GM23248 (cell line): ENCODE measurements at regions not wholly inside any gene's neighbourhood (a gene's known extent, or its start where the extent isn't known, plus 50 kb on each side); places are given as distances from the start of the nearest gene placed in this dataset.
A peak's percentile ranks its signal among the peaks of the same experiment; 100 is the strongest.

Experiments used
- DNase-seq: peaks from one replicate; pipeline ENCODE4 v3.0.0-alpha.2; 2015
- H2AFZ ChIP-seq: fragments of 200-600 bp; sonication (generic); 2 replicates; pipeline ENCODE4 v1.6.1; 2016; ENCODE audit warnings: antibody characterized with exemption
- H3F3A ChIP-seq: fragments of 200-600 bp; sonication (generic); 2 replicates; pipeline ENCODE4 v1.6.1; 2016; ENCODE audit warnings: mild to moderate bottlenecking, antibody characterized with exemption, mixed run types; ENCODE audit not compliant: insufficient read depth
- H3K27ac ChIP-seq: fragments of 200-600 bp; sonication (generic); 2 replicates; pipeline ENCODE4 v1.5.1; 2016; ENCODE audit warnings: mild to moderate bottlenecking
- H3K27me3 ChIP-seq: fragments of 200-600 bp; sonication (generic); replicated peaks from 2 replicates; pipeline ENCODE4 v1.6.1; 2016; ENCODE audit warnings: mild to moderate bottlenecking; ENCODE audit not compliant: insufficient read depth
- H3K36me3 ChIP-seq: fragments of 200-600 bp; sonication (generic); 2 replicates; pipeline ENCODE4 v1.6.1; 2016; ENCODE audit warnings: low read depth, mild to moderate bottlenecking
- H3K4me1 ChIP-seq: fragments of 200-600 bp; sonication (generic); 2 replicates; pipeline ENCODE4 v1.6.1; 2016; ENCODE audit warnings: mild to moderate bottlenecking; ENCODE audit not compliant: insufficient read depth
- H3K4me2 ChIP-seq: fragments of 200-600 bp; sonication (generic); one replicate; pipeline ENCODE4 v1.6.1; 2016; ENCODE audit warnings: mild to moderate bottlenecking; ENCODE audit not compliant: unreplicated experiment
- H3K4me3 ChIP-seq: fragments of 200-600 bp; sonication (generic); 2 replicates; pipeline ENCODE4 v1.5.1; 2016; ENCODE audit warnings: mild to moderate bottlenecking
- H3K79me2 ChIP-seq: fragments of 200-600 bp; sonication (generic); 2 replicates; pipeline ENCODE4 v1.6.1; 2016; ENCODE audit warnings: mild to moderate bottlenecking; ENCODE audit not compliant: insufficient read depth
- H3K9ac ChIP-seq: fragments of 200-600 bp; sonication (generic); 2 replicates; pipeline ENCODE4 v1.6.1; 2016; ENCODE audit warnings: mild to moderate bottlenecking
- H3K9me2 ChIP-seq: fragments of 200-600 bp; sonication (generic); 2 replicates; pipeline ENCODE4 v1.6.1; 2016; ENCODE audit warnings: mixed run types, mild to moderate bottlenecking, moderate library complexity; ENCODE audit not compliant: insufficient read depth
- H3K9me3 ChIP-seq: fragments of 200-600 bp; sonication (generic); one replicate; pipeline ENCODE4 v1.6.1; 2017; ENCODE audit warnings: low read depth
- H4K20me1 ChIP-seq: fragments of 200-600 bp; sonication (generic); 2 replicates; pipeline ENCODE4 v1.6.0; 2016; ENCODE audit not compliant: insufficient read depth
- EZH2 ChIP-seq: fragments of 200-600 bp; sonication (generic); IDR thresholded peaks from 2 replicates; pipeline ENCODE4 v1.6.1; 2018; ENCODE audit warnings: antibody characterized with exemption, mild to moderate bottlenecking; ENCODE audit not compliant: insufficient read depth, poor library complexity, severe bottlenecking
- EZH2phosphoT487 ChIP-seq: fragments of 200-600 bp; sonication (generic); IDR thresholded peaks from 2 replicates; pipeline ENCODE4 v1.6.1; 2018; ENCODE audit warnings: antibody characterized with exemption, moderate library complexity, mild to moderate bottlenecking, low read depth; ENCODE audit not compliant: insufficient read depth
- WGBS, 2 experiments: methylation state at CpG; one replicate each; pipeline ENCODE4 v1.1.6; 2015 to 2017; ENCODE audit warnings: low lambda C conversion rate in 2 of 2, low coverage in 1 of 2; ENCODE audit errors: missing lambda C conversion rate in 2 of 2; 5-methylcytosine and 5-hydroxymethylcytosine counted together
- in situ Hi-C: fragments of 300-500 bp; cut with MboI; formaldehyde crosslinking; loops from 2 replicates; pipeline ENCODE4 v1.15.0; 2020

DNA sequence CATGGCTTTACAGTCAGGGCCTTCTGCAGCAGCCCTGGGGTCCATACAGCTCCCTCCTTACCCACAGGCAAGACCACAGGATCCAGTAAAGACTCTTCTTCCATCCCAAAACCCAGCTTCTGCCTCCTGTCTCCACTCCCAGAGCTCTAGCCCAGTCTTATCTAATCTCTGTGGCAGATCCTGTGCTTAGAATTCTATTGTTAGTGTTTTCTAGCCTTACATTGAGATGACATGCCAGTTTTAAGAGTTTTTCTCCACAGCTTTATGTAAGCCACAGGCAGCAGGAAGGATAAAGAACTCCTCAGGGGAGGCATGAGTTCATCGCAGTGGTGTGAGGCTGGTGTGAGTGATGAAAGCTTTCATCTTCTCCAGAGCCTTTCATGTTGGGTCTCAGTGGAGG lies 129.1 kb downstream of the RCHY1 start:
- no peak for DNase-seq
- no peaks in the 10 kb centered on the region for H3K79me2 ChIP-seq
- in situ Hi-C loops: no loop called here
- no peaks in the 10 kb centered on the region for H4K20me1 ChIP-seq
- H3K4me3 ChIP-seq: no peak overlapping the region
- no peaks in the 10 kb centered on the region for H3K9me2 ChIP-seq
- H3K9ac ChIP-seq: no peak overlapping the region
- H3K27ac ChIP-seq: no peak overlapping the region
- H2AFZ ChIP-seq: no peak overlapping the region
- H3K36me3 ChIP-seq: no peaks in the 10 kb centered on the region
- 7 to 22% methylated on average over 1 of the region's 1 CpG for WGBS, 2 experiments
- H3K9me3 ChIP-seq: no peaks in the 10 kb centered on the region
- TF ChIP-seq EZH2 (no peak), EZH2phosphoT487 (no peak)
- no peak overlapping the region for H3K4me2 ChIP-seq
- no peaks in the 10 kb centered on the region for H3F3A ChIP-seq
- H3K4me1 ChIP-seq: no peaks in the 10 kb centered on the region
- H3K27me3 ChIP-seq: no peaks in the 10 kb centered on the region

DNA sequence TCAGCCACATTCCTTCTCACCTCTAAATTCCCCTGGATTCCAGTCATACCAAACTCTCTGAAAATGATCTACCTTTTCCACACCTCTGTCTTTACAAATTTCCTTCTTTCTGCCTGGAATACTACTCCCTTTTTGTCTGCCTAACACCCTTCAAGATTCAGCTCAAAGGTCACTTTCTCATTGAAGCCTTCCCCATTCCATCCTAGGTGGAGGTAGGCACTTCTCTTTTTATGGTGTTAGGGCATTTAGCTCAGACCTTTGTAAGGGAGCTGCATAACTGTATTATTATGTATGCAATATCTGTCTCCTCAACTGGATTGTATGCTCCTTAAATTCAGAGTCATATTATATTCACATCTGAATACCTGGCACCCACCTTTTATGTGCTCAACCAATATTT lies 137.7 kb downstream of the RCHY1 start:
- Histone ChIP-seq H3K27me3 (no peaks in the 10 kb centered on the region), H3K9me3 (no peaks in the 10 kb centered on the region), H3K79me2 (no peaks in the 10 kb centered on the region), H3K27ac (no peak overlapping the region), H3F3A (no peaks in the 10 kb centered on the region), H4K20me1 (no peaks in the 10 kb centered on the region), H3K9ac (no peak overlapping the region), H3K4me3 (no peak overlapping the region), H3K4me2 (no peak overlapping the region), H3K36me3 (no peaks in the 10 kb centered on the region), H3K4me1 (no peaks in the 10 kb centered on the region), H2AFZ (no peak overlapping the region), H3K9me2 (no peaks in the 10 kb centered on the region)
- TF ChIP-seq EZH2 (no peak), EZH2phosphoT487 (no peak)
- in situ Hi-C loops: no loop called here
- DNase-seq: no peak

DNA sequence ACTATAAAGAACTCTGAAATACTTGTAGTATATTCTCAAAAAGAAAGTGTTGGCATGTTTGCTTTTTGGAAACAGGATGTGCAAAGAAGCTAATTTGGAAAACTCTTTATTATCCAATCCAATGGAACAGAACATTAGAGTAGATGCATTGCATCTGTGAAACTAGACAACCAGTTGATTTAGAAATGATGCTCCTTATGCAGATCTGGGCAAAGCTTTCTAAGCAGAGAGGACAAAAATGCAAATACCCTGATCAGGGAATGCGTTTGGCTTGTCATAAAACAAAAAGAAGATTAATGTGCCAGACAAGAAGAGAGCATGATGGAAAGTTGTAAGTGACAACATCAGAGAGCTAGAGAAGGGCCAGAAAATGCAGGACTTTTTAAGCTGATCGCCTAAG lies 142.3 kb downstream of the RCHY1 start:
- H3K4me1 ChIP-seq: no peaks in the 10 kb centered on the region
- DNase-seq: no peak
- TF ChIP-seq EZH2phosphoT487 (no peak), EZH2 (no peak)
- no peak overlapping the region for H3K4me3 ChIP-seq
- no peaks in the 10 kb centered on the region for H3K79me2 ChIP-seq
- in situ Hi-C loops: no loop called here
- 10 to 13% methylated on average over 2 of the region's 2 CpGs for WGBS, 2 experiments
- H3F3A ChIP-seq: no peaks in the 10 kb centered on the region
- H2AFZ ChIP-seq: no peak overlapping the region
- no peak overlapping the region for H3K4me2 ChIP-seq
- H3K27ac ChIP-seq: no peak overlapping the region
- H3K9me3 ChIP-seq: no peaks in the 10 kb centered on the region
- no peaks in the 10 kb centered on the region for H3K9me2 ChIP-seq
- H3K27me3 ChIP-seq: no peaks in the 10 kb centered on the region
- no peaks in the 10 kb centered on the region for H3K36me3 ChIP-seq
- H4K20me1 ChIP-seq: no peaks in the 10 kb centered on the region
- H3K9ac ChIP-seq: no peak overlapping the region

DNA sequence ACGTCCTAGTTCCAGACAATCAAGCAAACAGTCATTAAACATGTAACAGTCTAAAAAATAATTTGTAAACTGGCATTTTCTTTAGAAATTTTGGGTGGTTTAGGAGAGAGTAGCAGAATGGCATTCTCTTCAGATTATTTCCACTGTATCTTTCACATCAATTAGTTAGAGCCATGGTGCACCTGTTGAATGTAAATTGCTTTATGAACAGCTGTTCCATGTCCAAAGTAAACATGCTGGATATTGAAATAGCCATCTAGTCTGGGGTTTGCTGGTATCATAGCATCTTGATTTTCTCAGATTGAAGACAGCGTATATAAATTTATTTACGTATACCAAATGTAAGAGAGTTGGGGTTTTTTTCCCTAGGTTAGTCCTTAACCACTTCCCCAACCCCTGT lies 143.6 kb downstream of the RCHY1 start:
- H3K27me3 ChIP-seq: no peaks in the 10 kb centered on the region
- no peak overlapping the region for H3K9ac ChIP-seq
- no peaks in the 10 kb centered on the region for H3K36me3 ChIP-seq
- DNase-seq: no peak
- H3K4me2 ChIP-seq: no peak overlapping the region
- in situ Hi-C loops: no loop called here
- no peaks in the 10 kb centered on the region for H3K4me1 ChIP-seq
- H3K9me3 ChIP-seq: no peaks in the 10 kb centered on the region
- no peak overlapping the region for H3K4me3 ChIP-seq
- no peaks in the 10 kb centered on the region for H3F3A ChIP-seq
- WGBS, 2 experiments: 23 to 36% methylated on average over 3 of the region's 3 CpGs
- H3K79me2 ChIP-seq: no peaks in the 10 kb centered on the region
- no peak overlapping the region for H3K27ac ChIP-seq
- H3K9me2 ChIP-seq: no peaks in the 10 kb centered on the region
- no peaks in the 10 kb centered on the region for H4K20me1 ChIP-seq
- H2AFZ ChIP-seq: no peak overlapping the region
- TF ChIP-seq EZH2: no peak
- no peak for TF ChIP-seq EZH2phosphoT487

DNA sequence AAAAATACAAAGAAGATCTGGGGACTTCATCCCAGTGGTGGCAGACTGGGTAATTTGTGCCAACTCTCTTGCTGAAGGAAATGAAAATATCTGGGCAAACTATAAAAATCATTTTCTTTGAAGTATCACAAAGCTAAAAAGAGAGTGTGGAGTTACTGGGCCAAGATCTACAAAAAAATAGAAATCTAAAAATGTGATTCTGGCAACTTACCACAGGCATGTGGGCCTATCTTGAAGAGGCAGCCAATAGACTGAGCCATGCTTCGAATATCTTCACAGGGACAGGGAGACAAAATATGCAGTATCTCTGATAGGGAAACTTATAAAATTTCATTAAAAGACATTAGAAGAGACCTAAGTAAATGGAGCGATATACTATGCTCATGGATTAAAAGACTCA lies 168.8 kb downstream of the RCHY1 start:
- Histone ChIP-seq H3K27me3 (0 out of 2 replicates have a peak, but pooled peaks cover 19% of the 10 kb centered on the region), H4K20me1 (no peaks in the 10 kb centered on the region), H2AFZ (no peak overlapping the region), H3K9me2 (no peaks in the 10 kb centered on the region), H3K4me2 (peak overlapping the region; percentile 32), H3K4me1 (peaks cover 9% of the 10 kb centered on the region), H3F3A (peaks cover 12% of the 10 kb centered on the region), H3K36me3 (no peaks in the 10 kb centered on the region), H3K9ac (no peak overlapping the region), H3K4me3 (no peak overlapping the region), H3K79me2 (no peaks in the 10 kb centered on the region), H3K9me3 (no peaks in the 10 kb centered on the region), H3K27ac (no peak overlapping the region)
- in situ Hi-C loops: no loop called here
- no peak for TF ChIP-seq EZH2
- TF ChIP-seq EZH2phosphoT487: no peak
- DNase-seq: peak; percentile 1
- WGBS, 2 experiments: 31 to 34% methylated on average over 2 of the region's 2 CpGs
